ENCODE measurements at regions not wholly inside any gene's neighbourhood (a gene's known extent, or its start where the extent isn't known, plus 50 kb on each side); places are given as distances from the start of the nearest gene placed in this dataset.
"Not testable (repeated sequence)": the region's sequence is repeated elsewhere in the genome, so short reads cannot be mapped to it uniquely, and the experiment has no call there.

DNA sequence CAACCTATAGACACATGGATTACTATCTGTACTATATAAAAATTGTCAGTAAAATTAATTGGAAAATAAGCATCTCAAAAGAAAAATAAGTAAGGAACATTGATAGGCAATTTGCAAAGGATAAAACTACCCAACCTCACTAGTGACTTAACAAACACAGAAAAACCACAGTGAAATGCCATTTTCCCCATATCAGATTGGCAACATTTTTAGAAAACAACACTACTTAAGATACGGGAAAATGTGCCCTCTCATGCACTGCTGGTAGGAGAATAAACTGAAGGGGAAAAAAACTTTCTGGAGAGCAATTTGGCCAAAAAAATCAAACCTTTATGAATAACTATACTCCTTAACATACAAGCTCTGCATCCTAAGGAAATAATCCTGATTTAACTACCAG is 254.0 kb downstream of the DEPDC1B start:
- TF ChIP-seq, protein P1, sequence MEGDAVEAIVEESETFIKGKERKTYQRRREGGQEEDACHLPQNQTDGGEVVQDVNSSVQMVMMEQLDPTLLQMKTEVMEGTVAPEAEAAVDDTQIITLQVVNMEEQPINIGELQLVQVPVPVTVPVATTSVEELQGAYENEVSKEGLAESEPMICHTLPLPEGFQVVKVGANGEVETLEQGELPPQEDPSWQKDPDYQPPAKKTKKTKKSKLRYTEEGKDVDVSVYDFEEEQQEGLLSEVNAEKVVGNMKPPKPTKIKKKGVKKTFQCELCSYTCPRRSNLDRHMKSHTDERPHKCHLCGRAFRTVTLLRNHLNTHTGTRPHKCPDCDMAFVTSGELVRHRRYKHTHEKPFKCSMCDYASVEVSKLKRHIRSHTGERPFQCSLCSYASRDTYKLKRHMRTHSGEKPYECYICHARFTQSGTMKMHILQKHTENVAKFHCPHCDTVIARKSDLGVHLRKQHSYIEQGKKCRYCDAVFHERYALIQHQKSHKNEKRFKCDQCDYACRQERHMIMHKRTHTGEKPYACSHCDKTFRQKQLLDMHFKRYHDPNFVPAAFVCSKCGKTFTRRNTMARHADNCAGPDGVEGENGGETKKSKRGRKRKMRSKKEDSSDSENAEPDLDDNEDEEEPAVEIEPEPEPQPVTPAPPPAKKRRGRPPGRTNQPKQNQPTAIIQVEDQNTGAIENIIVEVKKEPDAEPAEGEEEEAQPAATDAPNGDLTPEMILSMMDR (conservative IDR thresholded peaks at IDR 0.05; ENCODE audit: low read length) = no peak
- DNase-seq (ENCODE audit: low read depth) = no peak
- no peak overlapping the region for H3K4me3 ChIP-seq (ENCODE audit: low read length)

DNA sequence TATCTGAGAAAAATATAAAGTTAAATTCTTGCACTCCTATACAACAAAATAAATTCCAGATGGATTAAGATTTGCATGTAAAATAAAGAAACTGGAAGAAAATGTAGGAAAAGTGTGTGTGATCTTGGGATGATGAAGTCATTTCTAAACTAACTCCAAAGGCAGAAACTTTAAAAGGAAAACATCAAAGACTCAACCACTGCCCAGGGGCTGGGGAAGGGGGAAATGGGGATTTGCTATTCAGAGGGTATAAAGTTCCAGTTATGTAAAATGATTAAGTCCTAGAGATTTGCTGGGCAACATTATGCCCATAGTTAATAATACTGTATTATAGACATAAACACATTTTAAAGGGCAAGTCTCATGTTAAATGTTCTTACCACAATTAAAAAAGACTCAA is 254.5 kb downstream of the DEPDC1B start:
- TF ChIP-seq, protein P1 (conservative IDR thresholded peaks at IDR 0.05; ENCODE audit: low read length) = no peak
- H3K4me3 ChIP-seq (ENCODE audit: low read length) = no peak overlapping the region
- DNase-seq (ENCODE audit: low read depth) = no peak

DNA sequence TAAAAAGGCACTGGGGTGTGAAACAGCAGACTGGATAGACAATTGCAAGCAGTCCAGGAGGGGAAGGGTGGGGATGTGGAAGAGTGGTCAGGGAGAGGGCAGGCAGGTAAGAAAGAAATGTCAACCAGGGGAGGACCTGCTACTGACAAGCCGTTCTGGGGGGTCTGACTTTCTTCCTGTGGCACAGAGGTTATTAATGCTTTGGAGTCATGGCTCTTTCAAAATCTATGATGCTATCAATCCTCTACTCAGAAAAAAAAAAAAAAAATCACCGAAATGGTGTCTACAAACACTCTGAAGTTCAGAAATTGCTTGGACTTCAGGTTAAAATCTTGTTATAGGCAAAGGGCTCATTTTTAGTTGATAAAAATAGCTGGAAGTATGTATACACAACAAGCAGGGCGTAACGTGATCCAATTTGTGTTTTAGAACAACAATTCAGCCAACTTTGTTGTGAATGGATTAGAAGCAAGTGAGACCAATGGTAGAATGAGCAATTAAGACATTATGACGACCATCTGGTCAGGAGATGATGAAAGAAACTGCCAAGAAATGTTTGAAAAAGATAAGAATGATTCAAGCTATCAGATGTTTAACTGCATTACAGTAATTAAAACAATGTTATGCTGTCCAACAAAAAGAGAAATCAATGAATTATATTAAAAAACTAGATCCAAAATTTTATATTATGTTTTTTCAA is 255.2 kb downstream of the DEPDC1B start:
- H3K4me3 ChIP-seq (ENCODE audit: low read length) = no peak overlapping the region
- TF ChIP-seq, protein P1 (conservative IDR thresholded peaks at IDR 0.05; ENCODE audit: low read length) = no peak
- DNase-seq (ENCODE audit: low read depth) = no peak

DNA sequence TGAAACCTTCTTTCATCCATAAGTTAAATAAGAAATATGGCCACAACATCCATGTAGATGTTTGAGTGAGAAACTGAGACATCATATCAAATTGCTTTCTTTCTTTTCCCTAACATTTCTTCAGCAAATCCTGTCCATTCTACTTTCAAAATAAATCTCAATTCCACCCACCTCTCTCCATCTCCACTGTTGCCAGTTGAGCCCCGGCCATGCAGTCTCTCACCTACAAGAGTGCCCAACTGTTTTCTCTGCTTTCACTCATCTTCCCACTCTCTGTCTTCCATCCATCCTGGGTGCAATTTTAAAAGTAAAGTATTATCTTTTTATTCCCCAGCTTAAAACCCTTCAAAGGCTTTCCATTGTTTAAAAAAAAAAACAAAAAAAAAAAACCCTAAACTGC is 260.4 kb downstream of the DEPDC1B start:
- no peak for DNase-seq (ENCODE audit: low read depth)
- TF ChIP-seq, protein P1 (conservative IDR thresholded peaks at IDR 0.05; ENCODE audit: low read length) = no peak
- no peak overlapping the region for H3K4me3 ChIP-seq (ENCODE audit: low read length)

DNA sequence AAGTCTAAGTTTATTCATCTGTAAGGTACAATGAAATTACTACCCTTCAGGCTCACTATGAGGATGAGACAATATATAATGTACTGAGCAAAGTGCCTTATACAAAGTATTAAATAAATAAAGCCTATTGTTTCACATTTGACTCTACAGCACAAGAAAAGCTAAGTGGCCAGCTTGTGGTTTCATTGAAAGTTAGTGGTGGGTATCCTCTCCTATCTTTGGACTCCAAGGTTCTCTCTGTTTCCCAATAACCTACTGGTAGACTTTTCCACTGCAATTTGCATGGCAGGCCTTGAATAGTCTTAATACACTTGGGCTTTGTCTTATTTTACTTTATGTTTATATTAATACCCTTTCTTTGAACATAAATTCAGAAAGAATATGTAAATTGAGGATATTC is 262.7 kb downstream of the DEPDC1B start:
- no peak for DNase-seq (ENCODE audit: low read depth)
- H3K4me3 ChIP-seq (ENCODE audit: low read length) = no peak overlapping the region
- TF ChIP-seq, protein P1 (conservative IDR thresholded peaks at IDR 0.05; ENCODE audit: low read length) = no peak

DNA sequence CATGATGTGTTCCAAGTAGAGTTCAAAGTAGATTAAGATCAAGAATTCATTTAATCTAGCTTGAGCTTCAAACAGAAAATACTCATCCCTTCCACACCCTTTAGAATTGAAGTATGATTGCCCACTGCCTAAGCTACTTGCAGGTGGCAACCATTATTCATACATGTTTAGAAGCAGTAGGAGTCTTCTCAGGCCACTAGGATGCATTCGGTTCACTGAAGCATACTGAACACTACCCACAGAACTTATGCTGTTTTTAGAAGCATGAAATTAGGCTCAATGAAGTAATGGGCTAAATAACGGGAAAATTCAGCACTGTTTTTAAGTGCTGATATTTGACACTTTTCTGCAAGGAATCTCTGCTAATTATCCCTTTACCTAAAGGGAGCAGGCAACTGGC is 263.4 kb downstream of the DEPDC1B start:
- no peak for DNase-seq (ENCODE audit: low read depth)
- TF ChIP-seq, protein P1 (conservative IDR thresholded peaks at IDR 0.05; ENCODE audit: low read length) = no peak
- H3K4me3 ChIP-seq (ENCODE audit: low read length) = no peak overlapping the region

DNA sequence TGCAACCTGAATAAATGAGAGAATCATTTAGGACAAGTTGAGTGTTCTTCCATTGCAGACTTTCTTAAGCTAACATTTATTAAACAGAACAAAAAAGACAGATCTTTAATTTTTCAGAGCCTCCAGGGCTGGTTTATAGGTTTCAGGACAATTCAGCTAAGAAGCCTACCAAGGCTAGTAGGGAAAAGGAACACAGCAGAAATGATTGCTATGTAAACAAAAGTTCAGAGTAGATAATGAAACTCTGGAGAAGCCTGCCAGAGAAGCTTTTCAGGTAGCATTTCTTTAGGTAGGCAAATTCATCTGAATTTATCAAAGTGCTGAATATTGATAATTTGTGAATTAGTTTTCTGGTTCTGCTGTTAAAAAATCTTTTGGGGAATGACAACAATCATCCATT is 264.2 kb downstream of the DEPDC1B start:
- TF ChIP-seq, protein P1 (conservative IDR thresholded peaks at IDR 0.05; ENCODE audit: low read length) = no peak
- no peak for DNase-seq (ENCODE audit: low read depth)

DNA sequence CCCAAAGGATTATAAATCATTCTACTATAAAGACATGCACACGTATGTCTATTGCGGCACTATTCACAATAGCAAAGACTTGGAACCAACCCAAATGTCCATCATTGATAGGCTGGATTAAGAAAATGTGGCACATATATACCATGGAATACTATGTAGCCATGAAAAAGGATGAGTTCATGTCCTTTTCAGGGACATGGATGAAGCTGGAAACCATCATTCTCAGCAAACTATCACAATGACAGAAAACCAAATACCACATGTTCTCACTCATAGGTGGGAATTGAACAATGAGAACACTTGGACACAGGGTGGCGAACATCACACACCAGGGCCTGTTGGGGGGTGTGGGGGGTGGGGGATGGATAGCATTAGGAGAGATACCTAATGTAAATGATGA is 273.8 kb downstream of the DEPDC1B start:
- not testable (repeated sequence) for DNase-seq (ENCODE audit: low read depth); H3K4me3 ChIP-seq (ENCODE audit: low read length)

More for the DNA sequence above, 264.2 kb downstream of the DEPDC1B start:
- no peak overlapping the region for H3K4me3 ChIP-seq (ENCODE audit: low read length)

DNA sequence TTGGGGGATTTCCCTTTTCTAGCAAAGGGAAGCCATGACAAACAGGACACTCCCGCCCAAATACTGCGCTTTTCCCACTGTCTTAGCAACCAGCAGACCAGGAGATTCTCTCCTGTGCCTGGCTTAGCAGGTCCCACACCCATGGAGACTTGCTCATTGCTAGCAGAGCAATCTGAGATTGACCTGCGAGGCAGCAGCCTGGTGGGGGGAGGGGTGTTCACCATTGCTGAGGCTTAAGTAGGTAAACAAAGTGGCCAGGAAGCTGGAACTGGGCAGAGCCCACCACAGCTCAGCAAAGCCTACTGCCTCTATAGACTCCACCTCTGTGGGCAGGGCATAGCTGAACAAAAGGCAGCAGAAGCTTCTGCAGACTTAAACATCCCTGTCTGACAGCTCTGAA is 279.2 kb downstream of the DEPDC1B start:
- DNase-seq (ENCODE audit: low read depth); H3K4me3 ChIP-seq (ENCODE audit: low read length): not testable (repeated sequence)

All from AG10803 (cell line).